Gastrocnemius medialis (tissue), 4 donors: ENCODE measurements at regions not wholly inside any gene's neighbourhood (a gene's known extent, or its start where the extent isn't known, plus 50 kb on each side); places are given as distances from the start of the nearest gene placed in this dataset.

Experiments used
- ATAC-seq, 2 donors: fragments of 150-250 bp; one replicate each; pipeline ENCODE4 v1.9.1; 2016
- DNase-seq, 2 donors: peaks; one replicate each; pipeline ENCODE4 v3.0.0-alpha.2; 2019
- H3K27ac ChIP-seq, 4 donors: fragments of 200-600 bp; sonication (generic); 1 replicate in 1 of 4; 2 replicates in 3 of 4; pipeline ENCODE4 v1.5.1; 2016 to 2018; ENCODE audit warnings: mild to moderate bottlenecking in 2 of 4, moderate library complexity in 1 of 4
- H3K27me3 ChIP-seq, 3 donors: fragments of 200-600 bp; sonication (generic) in 2 of 3; 1 replicate in 1 of 3; 2 replicates in 2 of 3; pipeline versions ENCODE4 v1.5.1 to v1.6.0; 2016 to 2019; ENCODE audit warnings: mild to moderate bottlenecking in 1 of 3, moderate library complexity in 1 of 3
- H3K36me3 ChIP-seq, 2 donors: fragments of 200-600 bp; sonication (generic) in 1 of 2; one replicate each; pipeline ENCODE4 v1.5.1; 2017 to 2018
- H3K4me1 ChIP-seq, 2 donors: fragments of 200-600 bp; sonication (generic) in 1 of 2; one replicate each; pipeline ENCODE4 v1.5.1; 2016 to 2017; ENCODE audit warnings: mild to moderate bottlenecking in 2 of 2
- H3K4me3 ChIP-seq, 4 donors: fragments of 200-600 bp; sonication (generic) in 3 of 4; 1 replicate in 1 of 4; 2 replicates in 3 of 4; pipeline ENCODE4 v1.5.1; 2016 to 2019; ENCODE audit warnings: mild to moderate bottlenecking in 2 of 4
- H3K9me3 ChIP-seq, 3 donors: fragments of 200-600 bp; sonication (generic) in 2 of 3; 1 replicate in 1 of 3; 2 replicates in 2 of 3; pipeline ENCODE4 v1.5.1; 2016 to 2019
- CTCF ChIP-seq, 5 experiments: fragments of 450-650 bp in 3 of 5; fragments of 200-600 bp in 2 of 5; sonication (generic) in 2 of 5; IDR thresholded peaks in 4 of 5; conservative IDR thresholded peaks in 1 of 5; 1 replicate in 4 of 5; 2 replicates in 1 of 5; pipeline ENCODE4 v1.5.1; 2016 to 2019; ENCODE audit warnings: antibody characterized with exemption in 5 of 5, mild to moderate bottlenecking in 3 of 5, moderate library complexity in 3 of 5
- POLR2A ChIP-seq, 2 donors: fragments of 450-650 bp; IDR thresholded peaks; one replicate each; pipeline ENCODE4 v1.6.1; 2017; ENCODE audit warnings: antibody characterized with exemption in 2 of 2, mild to moderate bottlenecking in 2 of 2, moderate library complexity in 2 of 2
- in situ Hi-C, 4 donors: fragments of 200-750 bp; cut with MboI; loops; one replicate each; pipeline versions ENCODE4 v1.15.0 to v1.8.0; 2017; ENCODE audit warnings: low sequenced_read_pairs in 4 of 4
- intact Hi-C: fragments of 100-400 bp; cut with DNase I; formaldehyde crosslinking; loops from one replicate; pipeline ENCODE4 v1.15.1; 2023; ENCODE audit warnings: low total_unique reads

GRCh38 chr5:64110222-64110621 is 55.4 kb upstream of the RNF180 start:
- H3K4me1 ChIP-seq: no peaks in the 10 kb centered on the region
- no peak overlapping the region for H3K4me3 ChIP-seq
- intact Hi-C loops: no loop called here
- DNase-seq (no peak), ATAC-seq (no peak)
- H3K27me3 ChIP-seq: no peaks in the 10 kb centered on the region
- H3K36me3 ChIP-seq: no peaks in the 10 kb centered on the region
- H3K27ac ChIP-seq: no peak overlapping the region
- TF ChIP-seq CTCF (IDR thresholded peaks at IDR 0.05 in 4 of 5, conservative IDR thresholded peaks at IDR 0.05 in 1 of 5): no peak
- no peak for TF ChIP-seq POLR2A (IDR thresholded peaks at IDR 0.05)
- in situ Hi-C loops: no loop called here
- no peaks in the 10 kb centered on the region for H3K9me3 ChIP-seq

- Histone ChIP-seq H3K27ac (no peak overlapping the region), H3K27me3 (no peaks in the 10 kb centered on the region), H3K9me3 (no peaks in the 10 kb centered on the region), H3K4me1 (no peaks in the 10 kb centered on the region), H3K4me3 (no peak overlapping the region), H3K36me3 (no peaks in the 10 kb centered on the region)
- intact Hi-C loops (no loop called here), in situ Hi-C loops (no loop called here)
- no peak for ATAC-seq
- DNase-seq: no peak
- no peak for TF ChIP-seq CTCF (IDR thresholded peaks at IDR 0.05 in 4 of 5, conservative IDR thresholded peaks at IDR 0.05 in 1 of 5)
- no peak for TF ChIP-seq POLR2A (IDR thresholded peaks at IDR 0.05)
Observed at GRCh38 chr5:64108674-64109073, 57.0 kb upstream of the RNF180 start.

DNA sequence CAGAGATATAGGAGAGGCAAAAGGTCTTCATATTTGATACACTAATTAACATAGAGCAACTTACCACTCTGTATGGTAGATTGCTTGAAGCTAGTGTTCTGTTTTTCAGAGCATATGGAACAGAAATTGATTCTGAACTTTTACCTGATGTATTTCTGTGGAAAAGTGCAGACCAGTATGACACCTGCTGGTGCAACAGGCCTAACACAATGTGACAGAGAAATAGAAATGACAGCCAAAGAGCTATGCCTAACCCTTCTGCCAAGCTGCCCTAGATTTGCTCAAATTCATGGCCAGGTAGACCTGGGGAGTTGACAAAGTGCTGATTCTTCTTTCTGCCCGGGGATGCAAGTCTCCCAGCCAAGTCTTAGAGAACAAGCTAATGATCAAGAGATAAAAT is 65.4 kb upstream of the RNF180 start:
- H3K36me3 ChIP-seq: no peaks in the 10 kb centered on the region
- in situ Hi-C loops (no loop called here), intact Hi-C loops (no loop called here)
- no peaks in the 10 kb centered on the region for H3K27me3 ChIP-seq
- no peaks in the 10 kb centered on the region for H3K4me1 ChIP-seq
- no peak for DNase-seq
- ATAC-seq: no peak
- no peak overlapping the region for H3K27ac ChIP-seq
- H3K4me3 ChIP-seq: no peak overlapping the region
- TF ChIP-seq CTCF (IDR thresholded peaks at IDR 0.05 in 4 of 5, conservative IDR thresholded peaks at IDR 0.05 in 1 of 5): no peak
- TF ChIP-seq POLR2A (IDR thresholded peaks at IDR 0.05): no peak
- no peaks in the 10 kb centered on the region for H3K9me3 ChIP-seq

DNA sequence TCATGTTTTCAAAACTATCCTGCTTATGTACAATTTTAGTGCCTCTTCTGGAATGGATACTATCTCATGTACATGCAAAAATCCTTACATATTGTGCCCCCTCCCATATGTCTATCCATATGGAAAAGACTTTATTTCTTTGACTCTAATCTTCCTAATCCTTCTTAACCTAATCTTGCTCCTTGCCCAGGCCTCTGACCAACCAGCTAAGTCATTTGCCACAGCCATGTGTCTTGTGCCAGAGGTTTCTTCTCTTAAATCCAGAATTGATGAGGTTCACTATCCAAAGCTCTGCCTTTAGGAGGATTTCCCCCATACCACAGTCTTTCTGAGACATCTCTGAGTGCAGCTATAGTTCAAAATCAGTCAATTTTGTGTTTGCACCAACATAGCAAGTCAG is 68.9 kb upstream of the RNF180 start:
- Histone ChIP-seq H3K4me1 (no peaks in the 10 kb centered on the region), H3K27ac (no peak overlapping the region), H3K4me3 (no peak overlapping the region), H3K27me3 (no peaks in the 10 kb centered on the region), H3K36me3 (no peaks in the 10 kb centered on the region), H3K9me3 (no peaks in the 10 kb centered on the region)
- no peak for ATAC-seq
- in situ Hi-C loops: no loop called here
- no peak for TF ChIP-seq POLR2A (IDR thresholded peaks at IDR 0.05)
- TF ChIP-seq CTCF (IDR thresholded peaks at IDR 0.05 in 4 of 5, conservative IDR thresholded peaks at IDR 0.05 in 1 of 5): no peak
- intact Hi-C loops: no loop called here
- no peak for DNase-seq

- H3K9me3 ChIP-seq: no peaks in the 10 kb centered on the region
- TF ChIP-seq CTCF (IDR thresholded peaks at IDR 0.05 in 4 of 5, conservative IDR thresholded peaks at IDR 0.05 in 1 of 5) (no peak), POLR2A (IDR thresholded peaks at IDR 0.05) (no peak)
- ATAC-seq (no peak), DNase-seq (no peak)
- no peaks in the 10 kb centered on the region for H3K36me3 ChIP-seq
- intact Hi-C loops: no loop called here
- no peaks in the 10 kb centered on the region for H3K27me3 ChIP-seq
- H3K27ac ChIP-seq: no peak overlapping the region
- H3K4me3 ChIP-seq: no peak overlapping the region
- in situ Hi-C loops: no loop called here
- no peaks in the 10 kb centered on the region for H3K4me1 ChIP-seq
Observed at GRCh38 chr5:64077589-64077988, 88.1 kb upstream of the RNF180 start.
